AG10803 (cell line): ENCODE measurements at regions not wholly inside any gene's neighbourhood (a gene's known extent, or its start where the extent isn't known, plus 50 kb on each side); places are given as distances from the start of the nearest gene placed in this dataset.
"Not testable (repeated sequence)": the region's sequence is repeated elsewhere in the genome, so short reads cannot be mapped to it uniquely, and the experiment has no call there.

Source experiments
- DNase-seq: peaks from one replicate; pipeline ENCODE4 v3.0.0; 2010; ENCODE audit warnings: low read depth
- H3K4me3 ChIP-seq: 2 replicates; pipeline ENCODE4 v1.5.1; 2011; ENCODE audit warnings: mild to moderate bottlenecking, low read length, control low read depth
- CTCF ChIP-seq: conservative IDR thresholded peaks from 2 replicates; pipeline ENCODE4 v1.5.1; 2011; ENCODE audit warnings: mild to moderate bottlenecking, low read length, control low read depth, inconsistent platforms

- DNase-seq, result no peak
- no peak overlapping the region for H3K4me3 ChIP-seq
These were observed 378.6 kb upstream of the AMELY start for GRCh38 chrY:7289889-7290833.

GRCh38 chrY:7288611-7289010 lies 377.1 kb upstream of the AMELY start:
- DNase-seq, result no peak
- no peak overlapping the region for H3K4me3 ChIP-seq
- no peak for TF ChIP-seq CTCF

More at GRCh38 chrY:7289889-7290833, 378.6 kb upstream of the AMELY start:
- no peak for TF ChIP-seq CTCF

GRCh38 chrY:7287963-7288362 lies 376.4 kb upstream of the AMELY start:
- DNase-seq, H3K4me3 ChIP-seq: not testable (repeated sequence)

- no peak overlapping the region for H3K4me3 ChIP-seq
- no peak for TF ChIP-seq CTCF
- no peak for DNase-seq
These were observed 373.8 kb upstream of the AMELY start for GRCh38 chrY:7285388-7285787.

GRCh38 chrY:7283001-7283400 lies 371.4 kb upstream of the AMELY start:
- no peak for TF ChIP-seq CTCF

GRCh38 chrY:7280151-7280740 lies 368.7 kb upstream of the AMELY start:
- DNase-seq, H3K4me3 ChIP-seq: not testable (repeated sequence)

More at GRCh38 chrY:7283001-7283400, 371.4 kb upstream of the AMELY start:
- no peak overlapping the region for H3K4me3 ChIP-seq
- no peak for DNase-seq

GRCh38 chrY:7275751-7276150 lies 364.2 kb upstream of the AMELY start:
- DNase-seq, result peak; percentile 41
- no peak for TF ChIP-seq CTCF
- H3K4me3 ChIP-seq, result peak overlapping the region; percentile 72

- H3K4me3 ChIP-seq, result peak overlapping the region; percentile 72
- no peak for DNase-seq
- no peak for TF ChIP-seq CTCF
These were observed 363.5 kb upstream of the AMELY start for GRCh38 chrY:7275014-7275413.
